Lung (tissue), 11 donors: ENCODE measurements at regions not wholly inside any gene's neighbourhood (a gene's known extent, or its start where the extent isn't known, plus 50 kb on each side); places are given as distances from the start of the nearest gene placed in this dataset.

ENCODE experiments used
- ATAC-seq: fragments of 200-7000 bp; cut with Tn5 transposase; one replicate; pipeline ENCODE4 v1.9.1; 2020; ENCODE audit warnings: moderate number of reproducible peaks; ENCODE audit not compliant: insufficient read depth, low FRiP score
- DNase-seq, 3 donors: peaks; one replicate each; pipeline ENCODE4 v3.0.0-alpha.2; 2013 to 2017
- H3K27ac ChIP-seq, 2 donors: one replicate each; pipeline ENCODE4 v1.5.1; 2013; ENCODE audit warnings: mild to moderate bottlenecking in 2 of 2, moderate library complexity in 2 of 2, control low read depth in 1 of 2, inconsistent platforms in 1 of 2, low read depth in 1 of 2, low read length in 1 of 2
- H3K27me3 ChIP-seq, 3 donors: one replicate each; pipeline ENCODE4 v1.5.1; 2013; ENCODE audit warnings: low read length in 2 of 3; ENCODE audit not compliant: control insufficient read depth in 3 of 3, insufficient read depth in 3 of 3
- H3K36me3 ChIP-seq, 4 donors: one replicate each; pipeline ENCODE4 v1.5.1; 2013; ENCODE audit warnings: low read length in 4 of 4, mild to moderate bottlenecking in 1 of 4, moderate library complexity in 1 of 4; ENCODE audit not compliant: control insufficient read depth in 4 of 4, insufficient read depth in 4 of 4
- H3K4me1 ChIP-seq, 5 donors: one replicate each; pipeline ENCODE4 v1.5.1; 2013; ENCODE audit warnings: low read length in 5 of 5, mild to moderate bottlenecking in 2 of 5, moderate library complexity in 1 of 5; ENCODE audit not compliant: control insufficient read depth in 5 of 5, insufficient read depth in 5 of 5
- H3K4me3 ChIP-seq: one replicate; pipeline ENCODE4 v1.5.1; 2013; ENCODE audit warnings: mild to moderate bottlenecking, control low read depth, moderate library complexity
- H3K9ac ChIP-seq, 2 donors: one replicate each; pipeline ENCODE4 v1.5.1; 2013; ENCODE audit warnings: low read length in 2 of 2, control low read depth in 1 of 2; ENCODE audit not compliant: insufficient read depth in 1 of 2
- H3K9me3 ChIP-seq, 4 donors: one replicate each; pipeline ENCODE4 v1.5.1; 2013; ENCODE audit warnings: low read length in 3 of 4, mild to moderate bottlenecking in 1 of 4, moderate library complexity in 1 of 4; ENCODE audit not compliant: control insufficient read depth in 4 of 4, insufficient read depth in 3 of 4
- WGBS, 2 donors: extraction: QIAGEN DNeasy Blood & Tissue Kit; methylation state at CpG; one replicate each; pipeline ENCODE4 v1.1.7; 2013; 5-methylcytosine and 5-hydroxymethylcytosine counted together
- TF ChIP-seq, protein P1 (sequence below): IDR thresholded peaks from 2 replicates; pipeline ENCODE4 v1.5.1; 2012; ENCODE audit warnings: mild to moderate bottlenecking; ENCODE audit errors: control extremely low read depth, extremely low read depth
- donor health status: control.
- donor health status: control.
- donor health status: Bipolar disorder and iron deficiency.
- donor health status: healthy.
- donor health status: DM: yes; HTN: yes; CAD: no.

DNA sequence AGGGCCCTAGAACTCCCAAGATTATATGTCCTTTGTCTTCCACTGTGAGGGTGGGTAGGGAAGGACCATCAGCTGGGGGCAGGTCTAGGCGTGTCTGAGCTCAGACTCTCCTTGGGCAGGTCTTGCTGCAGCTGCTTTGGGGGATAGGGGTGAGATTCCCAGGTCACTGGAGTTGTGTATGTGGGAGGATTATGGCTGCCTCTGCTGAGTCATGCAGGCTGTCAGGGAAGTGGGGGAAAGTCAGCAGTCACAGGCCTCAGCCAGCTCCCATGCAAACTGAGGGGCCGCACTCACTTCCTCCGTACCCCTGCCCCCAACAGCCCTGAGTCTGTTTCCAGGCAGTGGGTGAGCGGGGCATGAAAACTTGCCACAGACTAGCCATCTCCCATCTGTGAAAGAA lies 600.8 kb downstream of the DIAPH3 start:
- ATAC-seq (no peak), DNase-seq (no peak)
- Histone ChIP-seq H3K9ac (no peak overlapping the region), H3K36me3 (no peaks in the 10 kb centered on the region), H3K4me3 (no peak overlapping the region), H3K4me1 (no peaks in the 10 kb centered on the region), H3K9me3 (peaks cover 0 to 12% (median 3%) of the 10 kb centered on the region in 4 donors), H3K27ac (no peak overlapping the region), H3K27me3 (no peaks in the 10 kb centered on the region)
- TF ChIP-seq, protein P1, sequence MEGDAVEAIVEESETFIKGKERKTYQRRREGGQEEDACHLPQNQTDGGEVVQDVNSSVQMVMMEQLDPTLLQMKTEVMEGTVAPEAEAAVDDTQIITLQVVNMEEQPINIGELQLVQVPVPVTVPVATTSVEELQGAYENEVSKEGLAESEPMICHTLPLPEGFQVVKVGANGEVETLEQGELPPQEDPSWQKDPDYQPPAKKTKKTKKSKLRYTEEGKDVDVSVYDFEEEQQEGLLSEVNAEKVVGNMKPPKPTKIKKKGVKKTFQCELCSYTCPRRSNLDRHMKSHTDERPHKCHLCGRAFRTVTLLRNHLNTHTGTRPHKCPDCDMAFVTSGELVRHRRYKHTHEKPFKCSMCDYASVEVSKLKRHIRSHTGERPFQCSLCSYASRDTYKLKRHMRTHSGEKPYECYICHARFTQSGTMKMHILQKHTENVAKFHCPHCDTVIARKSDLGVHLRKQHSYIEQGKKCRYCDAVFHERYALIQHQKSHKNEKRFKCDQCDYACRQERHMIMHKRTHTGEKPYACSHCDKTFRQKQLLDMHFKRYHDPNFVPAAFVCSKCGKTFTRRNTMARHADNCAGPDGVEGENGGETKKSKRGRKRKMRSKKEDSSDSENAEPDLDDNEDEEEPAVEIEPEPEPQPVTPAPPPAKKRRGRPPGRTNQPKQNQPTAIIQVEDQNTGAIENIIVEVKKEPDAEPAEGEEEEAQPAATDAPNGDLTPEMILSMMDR, result no peak
- 97 to 98% methylated on average over 4 of the region's 4 CpGs for WGBS, 2 donors

DNA sequence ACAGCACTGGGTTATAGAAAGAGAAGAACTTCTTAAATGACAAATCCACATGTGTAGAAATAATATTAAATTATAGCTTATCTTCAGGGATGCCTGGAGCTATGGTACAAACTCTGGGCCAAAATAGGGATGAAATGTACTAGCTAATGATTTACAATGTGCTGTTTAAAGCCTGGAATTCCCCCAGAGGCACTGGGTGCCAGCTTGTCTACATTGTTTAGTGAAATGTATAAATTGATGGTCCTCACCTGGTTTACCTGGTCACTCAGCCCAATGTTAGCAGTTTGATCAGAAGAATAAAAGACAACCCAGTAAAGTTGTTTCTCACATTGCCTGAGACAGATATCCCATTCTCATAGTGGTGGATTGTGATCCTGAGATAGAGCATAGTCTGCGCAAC lies 597.2 kb downstream of the DIAPH3 start:
- TF ChIP-seq, protein P1, result no peak

DNA sequence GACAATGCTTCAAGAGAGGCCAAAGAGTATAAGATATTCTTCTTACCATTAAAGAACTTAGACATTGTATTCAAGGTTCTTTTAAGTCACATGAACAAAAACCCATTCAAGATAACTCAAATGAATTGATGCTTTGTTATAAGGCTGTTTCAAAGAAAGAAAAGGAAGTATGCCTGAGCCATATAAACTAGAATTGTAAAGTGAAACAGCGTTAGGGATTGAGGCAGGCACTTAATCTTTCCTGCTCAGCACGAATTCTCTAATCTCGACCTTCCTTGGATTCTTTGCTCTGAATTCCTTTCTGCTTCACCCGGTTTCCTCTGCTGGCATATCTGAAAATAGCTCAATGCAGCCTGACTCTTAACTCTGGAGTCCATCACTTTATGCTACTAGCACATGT lies 595.4 kb downstream of the DIAPH3 start:
- no peak overlapping the region for H3K9ac ChIP-seq
- no peak overlapping the region for H3K4me3 ChIP-seq
- TF ChIP-seq, protein P1, result no peak
- H3K36me3 ChIP-seq, result no peaks in the 10 kb centered on the region
- no peak for ATAC-seq
- H3K27me3 ChIP-seq, result no peaks in the 10 kb centered on the region
- H3K27ac ChIP-seq, result no peak overlapping the region
- DNase-seq, result no peak
- peaks cover 0 to 5% (median under 1%) of the 10 kb centered on the region in 4 donors for H3K9me3 ChIP-seq
- H3K4me1 ChIP-seq, result no peaks in the 10 kb centered on the region
- WGBS, 2 donors, result 44 to 66% methylated on average over 4 of the region's 4 CpGs

More for the DNA sequence above, 597.2 kb downstream of the DIAPH3 start:
- DNase-seq (no peak), ATAC-seq (no peak)
- Histone ChIP-seq H3K9ac (no peak overlapping the region), H3K27ac (no peak overlapping the region), H3K4me1 (no peaks in the 10 kb centered on the region), H3K36me3 (no peaks in the 10 kb centered on the region), H3K27me3 (no peaks in the 10 kb centered on the region), H3K9me3 (peaks cover 0 to 12% (median 0%) of the 10 kb centered on the region in 4 donors), H3K4me3 (no peak overlapping the region)
- WGBS, 2 donors, result 97 to 100% methylated on average over 1 of the region's 1 CpG

DNA sequence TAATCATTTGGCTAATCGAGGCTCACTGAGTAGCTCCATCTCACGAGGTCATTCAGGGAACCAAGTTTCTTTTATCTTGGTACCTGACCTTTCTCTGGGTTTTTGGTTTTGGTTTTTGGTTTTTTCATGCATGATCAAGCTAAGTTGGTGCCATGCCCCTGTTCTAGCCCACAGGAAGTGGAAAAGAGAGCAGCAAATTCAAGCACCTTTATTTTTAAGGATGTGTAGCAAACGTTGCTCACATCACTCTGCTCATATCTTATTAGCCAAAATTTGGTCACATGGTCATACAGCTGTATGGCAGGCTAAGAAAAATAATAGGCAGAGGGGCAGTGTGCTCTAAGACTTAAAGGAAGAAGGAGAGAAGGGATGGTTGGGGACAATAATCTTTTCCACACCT lies 593.5 kb downstream of the DIAPH3 start:
- DNase-seq (no peak), ATAC-seq (no peak)
- Histone ChIP-seq H3K4me1 (no peaks in the 10 kb centered on the region), H3K27me3 (no peaks in the 10 kb centered on the region), H3K9me3 (peaks cover 0 to 4% (median 2%) of the 10 kb centered on the region in 4 donors), H3K36me3 (no peaks in the 10 kb centered on the region), H3K27ac (no peak overlapping the region), H3K4me3 (no peak overlapping the region), H3K9ac (no peak overlapping the region)
- WGBS, 2 donors, result 69 to 75% methylated on average over 3 of the region's 3 CpGs
- TF ChIP-seq, protein P1, result no peak
